HepG2 (cell line): ENCODE measurements at regions not wholly inside any gene's neighbourhood (a gene's known extent, or its start where the extent isn't known, plus 50 kb on each side); places are given as distances from the start of the nearest gene placed in this dataset.

ENCODE experiments used
- small RNA-seq, 3 experiments: library from RNA; depleted of rRNA; stranded (forward); fragments of <200 nt; gene quantifications; one replicate each; pipeline ENCODE3, GENCODE V24; 2012; ENCODE audit warnings: low read depth in 2 of 3, low replicate concordance in 1 of 3; ENCODE audit not compliant: insufficient read length in 3 of 3, insufficient read depth in 2 of 3

Small RNA genes lying in the stretch of these regions (small RNA-seq; reads per million reads assigned to genes)
- gene AC005345.1, result 0 reads per million in 3 experiments
- 0 reads per million in 3 experiments for gene RF00019
- 0 reads per million in 3 experiments for gene RNU1-142P
